PC-9 (cell line): ENCODE measurements at regions not wholly inside any gene's neighbourhood (a gene's known extent, or its start where the extent isn't known, plus 50 kb on each side); places are given as distances from the start of the nearest gene placed in this dataset.
"Not testable (repeated sequence)": the region's sequence is repeated elsewhere in the genome, so short reads cannot be mapped to it uniquely, and the experiment has no call there.

Experiments
- BruUV-seq: library from RNA; stranded (reverse); fragments of 400-500 nt; replicated peaks from 2 replicates; lab custom pipeline; 2021; lab: Mats Ljungman, UMichigan
- CTCF ChIA-PET: fragments of 300-600 bp; sonication (Branson Sonifier 250); formaldehyde crosslinking; loops from one replicate; lab custom pipeline; 2022; ENCODE audit warnings: antibody characterized with exemption; lab: Charles Lee
- POLR2A ChIA-PET: fragments of 300-600 bp; sonication (Branson Sonifier 250); formaldehyde crosslinking; loops from one replicate; lab custom pipeline; 2022; ENCODE audit warnings: antibody characterized with exemption; ENCODE audit not compliant: unreplicated experiment; lab: Charles Lee
- DNase-seq, 2 experiments: peaks; one replicate each; pipeline versions ENCODE4 v3.0.0 to v3.0.0-alpha.2; 2015 to 2022; ENCODE audit warnings: mixed read lengths in 1 of 2
- H2AFZ ChIP-seq: fragments of 200-600 bp; sonication (generic); 2 replicates; pipeline ENCODE4 v1.8.1; 2017; ENCODE audit warnings: antibody characterized with exemption
- H3F3A ChIP-seq: fragments of 200-600 bp; sonication (generic); 2 replicates; pipeline ENCODE4 v1.8.1; 2017; ENCODE audit warnings: antibody characterized with exemption, mild to moderate bottlenecking, low read depth; ENCODE audit not compliant: insufficient read depth
- H3K27ac ChIP-seq: fragments of 200-600 bp; sonication (generic); 2 replicates; pipeline ENCODE4 v1.6.1; 2016; ENCODE audit warnings: mixed run types
- H3K27me3 ChIP-seq: fragments of 200-600 bp; sonication (generic); 2 replicates; pipeline ENCODE4 v1.6.1; 2016; ENCODE audit warnings: low read depth, mixed run types; ENCODE audit not compliant: insufficient read depth
- H3K36me3 ChIP-seq: fragments of 200-600 bp; sonication (generic); 2 replicates; pipeline ENCODE4 v1.6.1; 2016; ENCODE audit warnings: low read depth, mixed run types
- H3K4me1 ChIP-seq: fragments of 200-600 bp; sonication (generic); replicated peaks from 2 replicates; pipeline ENCODE4 v1.6.1; 2016; ENCODE audit warnings: mixed run types; ENCODE audit not compliant: insufficient read depth
- H3K4me2 ChIP-seq: fragments of 200-600 bp; sonication (generic); 2 replicates; pipeline ENCODE4 v1.6.1; 2017; ENCODE audit warnings: mixed run types
- H3K4me3 ChIP-seq: fragments of 200-600 bp; sonication (generic); 2 replicates; pipeline ENCODE4 v1.6.1; 2016; ENCODE audit warnings: mixed run types
- H3K79me2 ChIP-seq: fragments of 200-600 bp; sonication (generic); 2 replicates; pipeline ENCODE4 v1.6.1; 2017; ENCODE audit warnings: low read depth, mixed run types
- H3K9me2 ChIP-seq: fragments of 200-600 bp; sonication (generic); 2 replicates; pipeline ENCODE4 v1.8.1; 2017; ENCODE audit warnings: mild to moderate bottlenecking; ENCODE audit not compliant: insufficient read depth
- H3K9me3 ChIP-seq: fragments of 200-600 bp; sonication (generic); 2 replicates; pipeline ENCODE4 v1.8.1; 2016; ENCODE audit warnings: low read depth; ENCODE audit not compliant: insufficient read depth
- H4K20me1 ChIP-seq: fragments of 200-600 bp; sonication (generic); 2 replicates; pipeline ENCODE4 v1.8.1; 2017; ENCODE audit not compliant: insufficient read depth
- EZH2 ChIP-seq: fragments of 200-600 bp; sonication (generic); IDR thresholded peaks from 2 replicates; pipeline ENCODE4 v1.8.0; 2017; ENCODE audit warnings: antibody characterized with exemption, low read depth
- intact Hi-C: fragments of 100-400 bp; cut with micrococcal nuclease; formaldehyde crosslinking; loops from one replicate; pipeline ENCODE4 v1.10.0; 2022; ENCODE audit not compliant: unreplicated experiment
- TF ChIP-seq, protein P1 (sequence below): fragments of 200-600 bp; sonication (generic); conservative IDR thresholded peaks from 2 replicates; pipeline ENCODE4 v1.6.1; 2017; ENCODE audit warnings: mixed run types, antibody characterized with exemption, mild to moderate bottlenecking, moderate library complexity

DNA sequence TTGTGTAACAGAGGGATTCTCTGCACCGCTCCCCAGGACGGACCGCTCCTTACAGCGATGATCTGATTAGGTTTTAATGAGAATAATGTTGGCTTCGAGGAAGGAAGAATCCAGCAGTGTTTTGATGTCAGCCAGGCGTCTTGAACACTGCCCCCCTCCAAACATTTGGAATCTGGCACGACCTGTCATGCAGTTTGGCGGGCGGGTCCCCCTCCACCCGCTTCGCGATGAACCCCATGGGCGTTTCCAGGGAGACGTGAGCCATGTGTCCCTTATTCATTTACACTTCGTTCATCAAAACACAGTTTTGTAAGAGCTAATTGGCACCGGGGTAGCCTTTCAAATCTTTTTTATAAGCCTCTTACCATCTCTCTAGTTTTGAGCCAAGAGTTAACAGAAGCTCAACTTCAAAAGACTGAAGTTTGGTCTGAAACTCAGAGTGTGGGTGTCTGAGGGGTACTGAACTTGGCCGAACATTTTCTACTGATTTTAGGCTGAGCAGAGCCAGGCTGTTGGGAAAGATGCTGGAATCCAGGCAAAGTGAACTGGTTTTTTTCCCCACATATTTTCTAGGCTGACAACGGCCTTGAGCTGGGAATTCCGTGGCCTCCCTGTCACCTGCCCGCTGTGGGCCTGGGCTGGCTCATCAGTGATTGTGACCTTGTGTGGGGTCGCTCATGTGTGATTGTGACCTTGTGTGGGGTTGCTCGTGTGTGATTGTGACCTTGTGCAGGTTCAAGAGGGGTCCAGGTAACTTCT, 214.8 kb upstream of the ZNF469 start:
- POLR2A ChIA-PET, H3K27me3 ChIP-seq, H3K4me1 ChIP-seq, H4K20me1 ChIP-seq, H3K79me2 ChIP-seq, H2AFZ ChIP-seq, BruUV-seq, H3K36me3 ChIP-seq, DNase-seq, intact Hi-C loops, H3K4me2 ChIP-seq, H3F3A ChIP-seq, CTCF ChIA-PET, H3K9me2 ChIP-seq, H3K27ac ChIP-seq, H3K9me3 ChIP-seq, H3K4me3 ChIP-seq: not testable (repeated sequence)

DNA sequence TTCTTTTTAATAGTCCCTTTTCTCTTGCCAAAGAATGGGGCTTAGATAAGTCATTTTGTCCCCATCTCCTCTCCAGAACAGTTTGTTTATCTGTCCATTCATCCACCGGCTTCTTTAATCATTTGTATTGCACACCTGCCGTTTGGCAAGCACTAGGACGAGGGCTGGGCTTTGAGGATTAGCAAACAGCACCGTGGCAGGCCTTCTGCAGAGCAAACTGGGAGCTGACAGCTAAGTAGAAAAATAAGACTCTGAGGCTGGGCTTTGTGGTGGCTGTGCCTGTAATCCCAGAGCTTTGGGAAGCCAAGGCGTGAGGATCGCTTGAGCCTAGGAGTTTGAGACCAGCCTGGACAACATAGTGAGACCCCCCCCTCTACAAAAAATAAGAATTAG, 214.2 kb upstream of the ZNF469 start:
- intact Hi-C loops, BruUV-seq, H3K36me3 ChIP-seq, H4K20me1 ChIP-seq, CTCF ChIA-PET, H3K9me2 ChIP-seq, DNase-seq, H3K27ac ChIP-seq, H3K4me1 ChIP-seq, H3K9me3 ChIP-seq, POLR2A ChIA-PET, H3F3A ChIP-seq, H3K27me3 ChIP-seq, H2AFZ ChIP-seq, H3K4me2 ChIP-seq, H3K79me2 ChIP-seq, H3K4me3 ChIP-seq: not testable (repeated sequence)

DNA sequence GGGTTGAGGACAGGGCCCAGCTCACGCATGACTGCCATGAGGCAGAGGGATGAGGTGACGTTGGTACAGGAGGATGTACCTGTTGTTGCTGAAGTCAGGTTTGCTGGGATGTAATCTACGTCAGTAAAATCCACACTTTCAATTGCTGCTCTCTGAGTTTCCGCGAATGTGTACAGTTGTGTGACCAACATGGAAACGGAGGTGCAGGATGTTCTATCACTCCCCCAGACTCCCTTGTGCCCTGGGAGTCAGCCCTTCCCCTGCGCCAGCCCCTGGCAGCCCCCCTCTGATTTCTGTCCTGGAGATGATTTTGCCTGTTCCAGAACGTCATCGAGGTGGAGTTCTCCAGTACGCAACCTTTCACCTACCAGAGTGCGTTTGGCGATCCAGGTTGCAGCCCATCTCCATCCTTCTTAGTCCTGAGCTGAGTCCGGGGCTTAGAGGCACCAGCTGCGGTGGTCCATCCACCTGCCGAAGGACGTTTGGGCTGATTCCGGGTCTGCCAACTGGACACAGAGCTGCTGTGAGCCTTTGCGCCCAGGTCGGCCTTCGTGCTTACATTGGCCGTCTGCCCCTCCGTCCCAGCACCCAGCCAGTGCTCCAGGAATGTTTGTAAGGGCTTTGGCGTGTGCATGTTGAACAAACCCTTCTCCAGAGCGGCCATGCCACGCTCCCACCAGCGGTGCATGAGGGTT, 213.5 kb upstream of the ZNF469 start:
- DNase-seq, H3K4me2 ChIP-seq, H4K20me1 ChIP-seq, H3K9me2 ChIP-seq, H3K79me2 ChIP-seq, H3K27ac ChIP-seq, H2AFZ ChIP-seq, H3K4me3 ChIP-seq, H3K36me3 ChIP-seq, H3K9me3 ChIP-seq, POLR2A ChIA-PET, CTCF ChIA-PET, H3F3A ChIP-seq, H3K27me3 ChIP-seq, intact Hi-C loops, H3K4me1 ChIP-seq, BruUV-seq: not testable (repeated sequence)

DNA sequence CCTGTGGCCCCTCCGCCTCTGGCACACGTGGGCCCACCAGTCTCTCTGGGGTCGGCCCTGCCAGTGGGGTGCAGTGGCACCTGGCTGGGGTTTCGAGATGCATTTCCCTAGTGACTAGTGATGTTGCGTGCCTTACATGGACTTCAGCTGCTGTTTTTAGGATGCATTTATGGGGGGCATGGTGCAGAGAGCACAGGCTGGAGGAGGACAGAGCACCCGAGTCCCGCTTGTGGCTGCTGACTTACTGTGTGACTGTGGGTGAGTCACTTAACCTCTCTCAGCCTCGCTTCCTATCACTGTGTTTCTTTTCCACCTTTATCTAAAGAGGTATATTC, 213.0 kb upstream of the ZNF469 start:
- H3K27me3 ChIP-seq, H3K36me3 ChIP-seq, H3F3A ChIP-seq, H3K27ac ChIP-seq, H4K20me1 ChIP-seq, POLR2A ChIA-PET, H3K9me3 ChIP-seq, H2AFZ ChIP-seq, CTCF ChIA-PET, DNase-seq, H3K9me2 ChIP-seq, BruUV-seq, H3K4me3 ChIP-seq, H3K4me2 ChIP-seq, intact Hi-C loops, H3K79me2 ChIP-seq, H3K4me1 ChIP-seq: not testable (repeated sequence)

DNA sequence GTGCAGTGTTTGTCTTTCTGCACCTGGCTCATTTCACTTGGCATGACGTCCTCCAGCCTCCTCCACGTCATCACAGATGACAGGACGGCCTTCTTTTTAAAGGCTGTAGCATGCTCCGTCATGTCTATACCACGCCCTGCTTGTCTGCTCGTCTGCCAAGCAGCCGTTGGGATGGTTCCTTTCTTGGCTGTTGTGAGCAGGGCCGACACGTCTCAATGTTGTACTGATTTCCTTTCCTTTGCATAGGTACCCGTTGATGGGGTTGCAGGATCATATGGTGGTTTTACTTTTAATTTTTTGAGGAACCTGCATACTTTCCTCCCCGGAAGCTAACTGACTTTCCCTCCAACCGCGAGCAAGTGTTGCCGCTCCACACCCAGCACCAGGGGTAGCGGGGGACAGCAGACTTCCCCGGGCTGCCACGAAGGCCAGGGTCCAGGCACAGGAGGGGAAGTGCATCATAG, 212.2 kb upstream of the ZNF469 start:
- Histone ChIP-seq H3K27ac (no peak overlapping the region), H3K4me2 (no peak overlapping the region), H2AFZ (no peak overlapping the region), H3K9me2 (no peaks in the 10 kb centered on the region), H3K36me3 (no peaks in the 10 kb centered on the region), H3K79me2 (no peaks in the 10 kb centered on the region), H3K4me3 (no peak overlapping the region), H3K4me1 (no peaks in the 10 kb centered on the region), H4K20me1 (no peaks in the 10 kb centered on the region), H3F3A (no peaks in the 10 kb centered on the region), H3K9me3 (no peaks in the 10 kb centered on the region; the same call in 1 of the 2 replicates), H3K27me3 (no peaks in the 10 kb centered on the region)
- CTCF ChIA-PET: no interaction called here
- DNase-seq: no peak
- intact Hi-C loops: no loop called here
- BruUV-seq: no TSS peak
- TF ChIP-seq, protein P1, sequence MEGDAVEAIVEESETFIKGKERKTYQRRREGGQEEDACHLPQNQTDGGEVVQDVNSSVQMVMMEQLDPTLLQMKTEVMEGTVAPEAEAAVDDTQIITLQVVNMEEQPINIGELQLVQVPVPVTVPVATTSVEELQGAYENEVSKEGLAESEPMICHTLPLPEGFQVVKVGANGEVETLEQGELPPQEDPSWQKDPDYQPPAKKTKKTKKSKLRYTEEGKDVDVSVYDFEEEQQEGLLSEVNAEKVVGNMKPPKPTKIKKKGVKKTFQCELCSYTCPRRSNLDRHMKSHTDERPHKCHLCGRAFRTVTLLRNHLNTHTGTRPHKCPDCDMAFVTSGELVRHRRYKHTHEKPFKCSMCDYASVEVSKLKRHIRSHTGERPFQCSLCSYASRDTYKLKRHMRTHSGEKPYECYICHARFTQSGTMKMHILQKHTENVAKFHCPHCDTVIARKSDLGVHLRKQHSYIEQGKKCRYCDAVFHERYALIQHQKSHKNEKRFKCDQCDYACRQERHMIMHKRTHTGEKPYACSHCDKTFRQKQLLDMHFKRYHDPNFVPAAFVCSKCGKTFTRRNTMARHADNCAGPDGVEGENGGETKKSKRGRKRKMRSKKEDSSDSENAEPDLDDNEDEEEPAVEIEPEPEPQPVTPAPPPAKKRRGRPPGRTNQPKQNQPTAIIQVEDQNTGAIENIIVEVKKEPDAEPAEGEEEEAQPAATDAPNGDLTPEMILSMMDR: no peak
- no peak for TF ChIP-seq EZH2
- POLR2A ChIA-PET: no interaction called here

DNA sequence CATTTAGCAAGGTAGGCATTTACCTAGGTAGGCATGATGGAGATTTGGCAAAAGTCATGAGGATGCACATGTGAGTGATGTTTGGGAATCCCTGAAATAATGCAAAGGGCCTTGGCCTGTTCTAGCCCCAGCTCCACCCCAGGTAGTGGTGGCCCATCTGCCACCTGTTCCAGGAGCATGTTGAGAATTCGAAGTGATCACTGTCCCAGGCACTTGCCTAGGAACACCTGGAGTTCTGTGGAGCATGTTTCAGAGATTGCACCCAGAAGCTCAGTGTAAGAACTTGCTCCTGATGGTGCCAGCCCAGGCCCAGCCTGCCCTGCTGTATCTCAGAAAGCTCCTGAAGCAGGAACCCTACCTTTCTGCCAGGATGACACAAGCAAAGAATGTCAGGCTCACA, 211.6 kb upstream of the ZNF469 start:
- H3K79me2 ChIP-seq, CTCF ChIA-PET, H3K4me1 ChIP-seq, POLR2A ChIA-PET, H4K20me1 ChIP-seq, H3K36me3 ChIP-seq, H3K9me3 ChIP-seq, H3K4me3 ChIP-seq, H3K4me2 ChIP-seq, DNase-seq, H3K9me2 ChIP-seq, BruUV-seq, H2AFZ ChIP-seq, H3K27me3 ChIP-seq, H3K27ac ChIP-seq, H3F3A ChIP-seq, intact Hi-C loops: not testable (repeated sequence)
